ENCODE measurements at regions not wholly inside any gene's neighbourhood (a gene's known extent, or its start where the extent isn't known, plus 50 kb on each side); places are given as distances from the start of the nearest gene placed in this dataset.

- no peaks in the 10 kb centered on the region for H4K20me1 ChIP-seq (ENCODE audit: insufficient read depth, low read length)
- H3K27me3 ChIP-seq (ENCODE audit: control insufficient read depth in 2 of 2, insufficient read depth in 2 of 2, low read length in 2 of 2) = no peaks in the 10 kb centered on the region
- no peak overlapping the region for H3K9ac ChIP-seq (ENCODE audit: insufficient read depth, low read length, poor library complexity, severe bottlenecking)
- no peaks in the 10 kb centered on the region for H3K9me3 ChIP-seq (replicated peaks in 1 of 2; ENCODE audit: control insufficient read depth in 1 of 2, insufficient read depth in 1 of 2, low read length in 2 of 2)
- peaks cover 0 to 6% (median 2%) of the 10 kb centered on the region in 7 donors for H3K9me3 Mint-ChIP-seq
- H3K36me3 Mint-ChIP-seq = no peaks in the 10 kb centered on the region
- no peak for DNase-seq
- H3K4me2 ChIP-seq (replicated peaks; ENCODE audit: extremely low read depth, low read length, poor library complexity, severe bottlenecking) = no peak overlapping the region
- 88% methylated on average over 6 of the region's 9 CpGs for WGBS (ENCODE audit: insufficient coverage)
- intact Hi-C loops (cut with micrococcal nuclease) = no loop called here
- H3K27ac ChIP-seq (ENCODE audit: low read depth in 1 of 2, low read length in 2 of 2) = no peak overlapping the region
- H3K27ac Mint-ChIP-seq = no peak overlapping the region
- TF ChIP-seq, protein P1, sequence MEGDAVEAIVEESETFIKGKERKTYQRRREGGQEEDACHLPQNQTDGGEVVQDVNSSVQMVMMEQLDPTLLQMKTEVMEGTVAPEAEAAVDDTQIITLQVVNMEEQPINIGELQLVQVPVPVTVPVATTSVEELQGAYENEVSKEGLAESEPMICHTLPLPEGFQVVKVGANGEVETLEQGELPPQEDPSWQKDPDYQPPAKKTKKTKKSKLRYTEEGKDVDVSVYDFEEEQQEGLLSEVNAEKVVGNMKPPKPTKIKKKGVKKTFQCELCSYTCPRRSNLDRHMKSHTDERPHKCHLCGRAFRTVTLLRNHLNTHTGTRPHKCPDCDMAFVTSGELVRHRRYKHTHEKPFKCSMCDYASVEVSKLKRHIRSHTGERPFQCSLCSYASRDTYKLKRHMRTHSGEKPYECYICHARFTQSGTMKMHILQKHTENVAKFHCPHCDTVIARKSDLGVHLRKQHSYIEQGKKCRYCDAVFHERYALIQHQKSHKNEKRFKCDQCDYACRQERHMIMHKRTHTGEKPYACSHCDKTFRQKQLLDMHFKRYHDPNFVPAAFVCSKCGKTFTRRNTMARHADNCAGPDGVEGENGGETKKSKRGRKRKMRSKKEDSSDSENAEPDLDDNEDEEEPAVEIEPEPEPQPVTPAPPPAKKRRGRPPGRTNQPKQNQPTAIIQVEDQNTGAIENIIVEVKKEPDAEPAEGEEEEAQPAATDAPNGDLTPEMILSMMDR (IDR thresholded peaks at IDR 0.05) = no peak
- H3K79me2 ChIP-seq (ENCODE audit: insufficient read depth, low read length) = no peaks in the 10 kb centered on the region
- no peak overlapping the region for H2AFZ ChIP-seq (ENCODE audit: insufficient read depth, low read depth, low read length, poor library complexity, severe bottlenecking)
- no peaks in the 10 kb centered on the region for H3K36me3 ChIP-seq (replicated peaks in 1 of 2; ENCODE audit: control insufficient read depth in 1 of 2, insufficient read depth in 2 of 2, low read length in 2 of 2)
- no peaks in the 10 kb centered on the region for H3K4me1 Mint-ChIP-seq
- H3K27me3 Mint-ChIP-seq (ENCODE audit: low read depth in 3 of 3) = no peaks in the 10 kb centered on the region
- H3K4me1 ChIP-seq (ENCODE audit: control insufficient read depth in 1 of 2, insufficient read depth in 2 of 2, low read length in 2 of 2) = no peaks in the 10 kb centered on the region
- H3K4me3 Mint-ChIP-seq = no peak overlapping the region
- H3K4me3 ChIP-seq (replicated peaks in 1 of 3; ENCODE audit: low read depth in 2 of 3, low read length in 3 of 3) = no peak overlapping the region
These were observed 668.0 kb upstream of the FAM98A start for GRCh38 chr2:34266908-34267697.

DNA sequence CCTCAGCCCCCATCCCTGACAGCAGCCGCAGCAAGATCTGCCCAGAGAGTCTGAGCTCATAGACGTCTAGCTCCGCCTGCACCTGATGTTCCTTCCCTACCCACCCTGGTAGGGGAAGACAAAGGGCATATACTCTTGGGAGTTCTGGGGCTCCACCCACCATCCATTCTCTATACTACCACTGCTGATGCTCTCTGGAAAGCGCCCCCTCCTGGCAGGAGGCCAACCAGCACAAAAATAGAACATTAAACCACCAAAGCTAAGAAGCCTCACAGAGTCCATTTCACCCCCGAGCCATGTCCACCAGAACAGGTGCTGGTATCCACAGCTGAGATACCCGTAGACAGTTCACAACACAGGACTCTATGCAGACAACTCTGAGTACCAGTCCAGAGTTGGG, 662.6 kb upstream of the FAM98A start:
- H3K9me3 ChIP-seq (replicated peaks in 1 of 2; ENCODE audit: control insufficient read depth in 1 of 2, insufficient read depth in 1 of 2, low read length in 2 of 2) = peaks cover 0 to 13% of the 10 kb centered on the region in 2 donors
- H3K36me3 ChIP-seq (replicated peaks in 1 of 2; ENCODE audit: control insufficient read depth in 1 of 2, insufficient read depth in 2 of 2, low read length in 2 of 2) = no peaks in the 10 kb centered on the region
- H3K9me3 Mint-ChIP-seq = peaks cover 0 to 16% (median 6%) of the 10 kb centered on the region in 7 donors
- 100% methylated on average over 2 of the region's 6 CpGs for WGBS (ENCODE audit: insufficient coverage)
- no peaks in the 10 kb centered on the region for H3K27me3 Mint-ChIP-seq (ENCODE audit: low read depth in 3 of 3)
- no peak overlapping the region for H3K4me2 ChIP-seq (replicated peaks; ENCODE audit: extremely low read depth, low read length, poor library complexity, severe bottlenecking)
- TF ChIP-seq, protein P1 (IDR thresholded peaks at IDR 0.05) = no peak
- H3K4me3 ChIP-seq (replicated peaks in 1 of 3; ENCODE audit: low read depth in 2 of 3, low read length in 3 of 3) = no peak overlapping the region
- DNase-seq = no peak
- H3K36me3 Mint-ChIP-seq = no peaks in the 10 kb centered on the region
- H3K4me1 ChIP-seq (ENCODE audit: control insufficient read depth in 1 of 2, insufficient read depth in 2 of 2, low read length in 2 of 2) = no peaks in the 10 kb centered on the region
- no peaks in the 10 kb centered on the region for H3K27me3 ChIP-seq (ENCODE audit: control insufficient read depth in 2 of 2, insufficient read depth in 2 of 2, low read length in 2 of 2)
- H3K4me1 Mint-ChIP-seq = no peaks in the 10 kb centered on the region
- intact Hi-C loops (cut with micrococcal nuclease) = no loop called here
- no peak overlapping the region for H3K4me3 Mint-ChIP-seq
- no peak overlapping the region for H3K27ac Mint-ChIP-seq
- no peak overlapping the region for H2AFZ ChIP-seq (ENCODE audit: insufficient read depth, low read depth, low read length, poor library complexity, severe bottlenecking)
- H3K27ac ChIP-seq (ENCODE audit: low read depth in 1 of 2, low read length in 2 of 2) = no peak overlapping the region
- no peak overlapping the region for H3K9ac ChIP-seq (ENCODE audit: insufficient read depth, low read length, poor library complexity, severe bottlenecking)
- H4K20me1 ChIP-seq (ENCODE audit: insufficient read depth, low read length) = no peaks in the 10 kb centered on the region
- no peaks in the 10 kb centered on the region for H3K79me2 ChIP-seq (ENCODE audit: insufficient read depth, low read length)

Data from CD14-positive monocyte (primary cell).